IMR-90 (cell line): ENCODE measurements at regions not wholly inside any gene's neighbourhood (a gene's known extent, or its start where the extent isn't known, plus 50 kb on each side); places are given as distances from the start of the nearest gene placed in this dataset.

ENCODE experiments used
- RAD21 ChIP-seq: IDR thresholded peaks from 2 replicates; pipeline ENCODE4 v1.6.1; 2012; ENCODE audit warnings: low read length, improper control_type of control experiment
- SMC3 ChIP-seq: fragments of 150-350 bp; IDR thresholded peaks from 2 replicates; pipeline ENCODE4 v1.6.1; 2016; ENCODE audit warnings: low read depth, mild to moderate bottlenecking, antibody characterized with exemption, low read length, moderate library complexity
- USF2 ChIP-seq: fragments of 150-350 bp; IDR thresholded peaks from 2 replicates; pipeline ENCODE4 v1.6.1; 2017; ENCODE audit warnings: mild to moderate bottlenecking, antibody characterized with exemption, low read length, low read depth
- TF ChIP-seq, protein P1 (sequence below): conservative IDR thresholded peaks from 2 replicates; pipeline ENCODE4 v1.5.1; 2012; ENCODE audit warnings: mild to moderate bottlenecking, low read depth, low read length, improper control_type of control experiment

- TF ChIP-seq USF2 (no peak), SMC3 (no peak), RAD21 (no peak)
- TF ChIP-seq, protein P1, sequence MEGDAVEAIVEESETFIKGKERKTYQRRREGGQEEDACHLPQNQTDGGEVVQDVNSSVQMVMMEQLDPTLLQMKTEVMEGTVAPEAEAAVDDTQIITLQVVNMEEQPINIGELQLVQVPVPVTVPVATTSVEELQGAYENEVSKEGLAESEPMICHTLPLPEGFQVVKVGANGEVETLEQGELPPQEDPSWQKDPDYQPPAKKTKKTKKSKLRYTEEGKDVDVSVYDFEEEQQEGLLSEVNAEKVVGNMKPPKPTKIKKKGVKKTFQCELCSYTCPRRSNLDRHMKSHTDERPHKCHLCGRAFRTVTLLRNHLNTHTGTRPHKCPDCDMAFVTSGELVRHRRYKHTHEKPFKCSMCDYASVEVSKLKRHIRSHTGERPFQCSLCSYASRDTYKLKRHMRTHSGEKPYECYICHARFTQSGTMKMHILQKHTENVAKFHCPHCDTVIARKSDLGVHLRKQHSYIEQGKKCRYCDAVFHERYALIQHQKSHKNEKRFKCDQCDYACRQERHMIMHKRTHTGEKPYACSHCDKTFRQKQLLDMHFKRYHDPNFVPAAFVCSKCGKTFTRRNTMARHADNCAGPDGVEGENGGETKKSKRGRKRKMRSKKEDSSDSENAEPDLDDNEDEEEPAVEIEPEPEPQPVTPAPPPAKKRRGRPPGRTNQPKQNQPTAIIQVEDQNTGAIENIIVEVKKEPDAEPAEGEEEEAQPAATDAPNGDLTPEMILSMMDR, result no peak
These were observed 546.1 kb upstream of the ADAMTS5 start for GRCh38 chr21:27513016-27513415.
